Keratinocyte (primary cell): ENCODE measurements at regions not wholly inside any gene's neighbourhood (a gene's known extent, or its start where the extent isn't known, plus 50 kb on each side); places are given as distances from the start of the nearest gene placed in this dataset.

ENCODE experiments used
- DNase-seq: peaks from one replicate; pipeline ENCODE4 v3.0.0-alpha.2; 2011; ENCODE audit warnings: low read depth, missing footprints, low spot score
- FAIRE-seq: peaks from 2 replicates; lab custom pipeline; 2011; peaks lifted over from hg19 to GRCh38; lab: Jason Lieb, UNC
- H2AFZ ChIP-seq: 2 replicates; pipeline ENCODE4 v1.6.0; 2012; ENCODE audit warnings: low read length, control low read depth, inconsistent platforms; ENCODE audit not compliant: control insufficient read depth
- H3K27ac ChIP-seq: 2 replicates; pipeline ENCODE4 v1.5.1; 2011; ENCODE audit warnings: low read length; ENCODE audit not compliant: control insufficient read depth, insufficient read depth
- H3K27me3 ChIP-seq: 3 replicates; pipeline ENCODE4 v1.6.0; 2011; ENCODE audit warnings: low read length; ENCODE audit not compliant: control insufficient read depth, insufficient read depth; ENCODE audit errors: extremely low read depth
- H3K36me3 ChIP-seq, 2 experiments: 2 replicates in 1 of 2; 3 replicates in 1 of 2; pipeline ENCODE4 v1.5.1; 2011; ENCODE audit warnings: low read length in 2 of 2, mild to moderate bottlenecking in 1 of 2; ENCODE audit not compliant: control insufficient read depth in 2 of 2, insufficient read depth in 2 of 2; ENCODE audit errors: extremely low read depth in 1 of 2
- H3K4me1 ChIP-seq: 3 replicates; pipeline ENCODE4 v1.5.1; 2011; ENCODE audit warnings: low read length; ENCODE audit not compliant: control insufficient read depth, insufficient read depth; ENCODE audit errors: extremely low read depth
- H3K4me2 ChIP-seq: 3 replicates; pipeline ENCODE4 v1.6.0; 2011; ENCODE audit warnings: low read depth, low read length; ENCODE audit not compliant: control insufficient read depth, insufficient read depth; ENCODE audit errors: extremely low read depth
- H3K4me3 ChIP-seq, 3 experiments: fragments of 200-600 bp in 1 of 3; sonication (generic) in 1 of 3; 2 replicates in 2 of 3; 3 replicates in 1 of 3; pipeline ENCODE4 v1.5.1; 2011 to 2016; ENCODE audit warnings: low read length in 3 of 3, mild to moderate bottlenecking in 3 of 3, control low read depth in 2 of 3, inconsistent platforms in 1 of 3, low read depth in 1 of 3, mixed read lengths in 1 of 3, mixed run types in 1 of 3, moderate library complexity in 1 of 3; ENCODE audit not compliant: control insufficient read depth in 2 of 3, insufficient read depth in 2 of 3; ENCODE audit errors: extremely low read depth in 1 of 3
- H3K79me2 ChIP-seq: 2 replicates; pipeline ENCODE4 v1.6.0; 2012; ENCODE audit warnings: low read length; ENCODE audit not compliant: control insufficient read depth, insufficient read depth
- H3K9ac ChIP-seq: 3 replicates; pipeline ENCODE4 v1.6.0; 2011; ENCODE audit warnings: low read length; ENCODE audit not compliant: control insufficient read depth, insufficient read depth; ENCODE audit errors: extremely low read depth
- H3K9me1 ChIP-seq: 3 replicates; pipeline ENCODE4 v1.6.0; 2011; ENCODE audit warnings: low read length; ENCODE audit not compliant: control insufficient read depth, insufficient read depth; ENCODE audit errors: extremely low read depth
- H3K9me3 ChIP-seq: 2 replicates; pipeline ENCODE4 v1.5.1; 2012; ENCODE audit warnings: low read depth, low read length; ENCODE audit not compliant: control insufficient read depth
- H4K20me1 ChIP-seq: 3 replicates; pipeline ENCODE4 v1.6.0; 2011; ENCODE audit warnings: low read length; ENCODE audit not compliant: control insufficient read depth, insufficient read depth; ENCODE audit errors: extremely low read depth
- CTCF ChIP-seq, 3 experiments: IDR thresholded peaks in 1 of 3; conservative IDR thresholded peaks in 1 of 3; optimal IDR thresholded peaks in 1 of 3; 2 replicates in 2 of 3; 3 replicates in 1 of 3; pipeline versions ENCODE3 to v1.5.1; 2011; ENCODE audit warnings: low read length in 3 of 3, mild to moderate bottlenecking in 3 of 3, moderate library complexity in 2 of 3, control low read depth in 1 of 3, inconsistent platforms in 1 of 3; ENCODE audit not compliant: insufficient read depth in 2 of 3; ENCODE audit errors: extremely low read depth in 1 of 3
- EZH2 ChIP-seq: IDR thresholded peaks from one replicate; pipeline ENCODE4 v1.6.1; 2012; ENCODE audit warnings: inconsistent platforms, mild to moderate bottlenecking, low read length, moderate library complexity
- dilution Hi-C: fragments of 300-500 bp; cut with MboI; formaldehyde crosslinking; loops from one replicate; pipeline ENCODE4 v1.7.0; 2020; ENCODE audit warnings: low sequenced_read_pairs; ENCODE audit not compliant: extremely low pct_ligation_motif_present

DNA sequence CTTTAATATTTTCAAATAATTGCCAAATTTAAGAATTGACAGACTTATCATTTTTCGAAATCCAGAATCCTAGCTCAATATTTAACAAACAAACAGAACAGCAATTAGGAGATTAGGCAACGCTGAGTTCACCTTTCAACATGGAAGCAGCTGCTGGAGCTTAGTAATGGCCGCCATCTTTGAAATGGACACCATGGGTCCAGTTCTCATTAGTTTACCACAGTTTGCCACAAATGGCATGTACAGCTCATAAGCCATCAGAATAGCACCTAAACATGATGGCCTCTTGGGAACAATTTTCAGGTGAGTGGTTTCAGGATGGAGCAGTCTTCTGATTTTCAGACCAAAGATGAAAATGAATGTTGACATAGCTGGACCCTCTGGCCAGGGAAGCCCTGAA is 313.6 kb upstream of the OBI1 start:
- no peaks in the 10 kb centered on the region for H3K9me1 ChIP-seq
- no peaks in the 10 kb centered on the region for H3K4me1 ChIP-seq
- FAIRE-seq (no peak), DNase-seq (no peak)
- H3K79me2 ChIP-seq = no peaks in the 10 kb centered on the region
- H2AFZ ChIP-seq = no peak overlapping the region
- H3K9ac ChIP-seq = no peak overlapping the region
- H3K9me3 ChIP-seq = no peaks in the 10 kb centered on the region
- no peaks in the 10 kb centered on the region for H3K36me3 ChIP-seq
- no peaks in the 10 kb centered on the region for H3K27me3 ChIP-seq
- no peak overlapping the region for H3K4me3 ChIP-seq
- no peak overlapping the region for H3K27ac ChIP-seq
- no peak overlapping the region for H3K4me2 ChIP-seq
- no peaks in the 10 kb centered on the region for H4K20me1 ChIP-seq
- TF ChIP-seq EZH2 (no peak), CTCF (optimal IDR thresholded peaks at IDR 0.05 in 1 of 3, IDR thresholded peaks at IDR 0.05 in 1 of 3, conservative IDR thresholded peaks at IDR 0.05 in 1 of 3; ENCODE audit: extremely low read depth in 1 of 3, insufficient read depth in 2 of 3, low read length in 3 of 3) (no peak)
- dilution Hi-C loops = no loop called here

GRCh38 chr13:78971355-78972025 is 312.5 kb upstream of the OBI1 start:
- Histone ChIP-seq H3K79me2 (no peaks in the 10 kb centered on the region), H3K4me2 (no peak overlapping the region), H3K36me3 (no peaks in the 10 kb centered on the region), H3K9me3 (no peaks in the 10 kb centered on the region), H2AFZ (no peak overlapping the region), H3K9ac (no peak overlapping the region), H3K27me3 (no peaks in the 10 kb centered on the region), H3K9me1 (no peaks in the 10 kb centered on the region), H3K27ac (no peak overlapping the region), H3K4me1 (no peaks in the 10 kb centered on the region), H4K20me1 (no peaks in the 10 kb centered on the region), H3K4me3 (no peak overlapping the region)
- dilution Hi-C loops = no loop called here
- DNase-seq = no peak
- no peak for FAIRE-seq
- TF ChIP-seq CTCF (optimal IDR thresholded peaks at IDR 0.05 in 1 of 3, IDR thresholded peaks at IDR 0.05 in 1 of 3, conservative IDR thresholded peaks at IDR 0.05 in 1 of 3; ENCODE audit: extremely low read depth in 1 of 3, insufficient read depth in 2 of 3, low read length in 3 of 3) = no peak
- no peak for TF ChIP-seq EZH2
